Mammary epithelial cell (primary cell): ENCODE measurements at regions not wholly inside any gene's neighbourhood (a gene's known extent, or its start where the extent isn't known, plus 50 kb on each side); places are given as distances from the start of the nearest gene placed in this dataset.

ENCODE experiments used
- CTCF ChIP-seq, 2 donors: IDR thresholded peaks in 1 of 2; conservative IDR thresholded peaks in 1 of 2; 2 replicates each; pipeline ENCODE4 v1.5.1; 2011 to 2012; ENCODE audit warnings: inconsistent platforms in 2 of 2, low read length in 2 of 2, mild to moderate bottlenecking in 2 of 2, control low read depth in 1 of 2, low read depth in 1 of 2; ENCODE audit not compliant: insufficient read depth in 1 of 2; ENCODE audit errors: extremely low read depth in 1 of 2
- EZH2 ChIP-seq: IDR thresholded peaks from 2 replicates; pipeline ENCODE4 v1.6.1; 2012; ENCODE audit warnings: low read length, inconsistent platforms, borderline replicate concordance

- TF ChIP-seq CTCF (conservative IDR thresholded peaks at IDR 0.05 in 1 of 2, IDR thresholded peaks at IDR 0.05 in 1 of 2; ENCODE audit: extremely low read depth in 1 of 2, insufficient read depth in 1 of 2, low read depth in 1 of 2, low read length in 2 of 2): no peak
- TF ChIP-seq EZH2: no peak
These were observed 741.8 kb downstream of the TMEM121 start for GRCh38 chr14:106268013-106268727.
